Kidney (tissue), 13 donors: ENCODE measurements at regions not wholly inside any gene's neighbourhood (a gene's known extent, or its start where the extent isn't known, plus 50 kb on each side); places are given as distances from the start of the nearest gene placed in this dataset.

ENCODE experiments used
- DNase-seq, 5 donors: peaks; one replicate each; pipeline ENCODE4 v3.0.0-alpha.2; 2013 to 2020
- FAIRE-seq: peaks from 2 replicates; lab custom pipeline; 2012; peaks lifted over from hg19 to GRCh38; lab: Jason Lieb, UNC
- H3K27ac ChIP-seq, 2 donors: one replicate each; pipeline ENCODE4 v1.7.0; 2013; ENCODE audit warnings: low read depth in 2 of 2, low read length in 2 of 2, inconsistent platforms in 1 of 2
- H3K27me3 ChIP-seq: one replicate; pipeline ENCODE4 v1.7.1; 2013; ENCODE audit warnings: low read length, inconsistent platforms; ENCODE audit not compliant: control insufficient read depth, insufficient read depth
- H3K36me3 ChIP-seq, 3 donors: one replicate each; pipeline versions ENCODE4 v1.7.0 to v1.7.1; 2013; ENCODE audit warnings: low read length in 3 of 3, control low read depth in 1 of 3, inconsistent platforms in 1 of 3; ENCODE audit not compliant: insufficient read depth in 3 of 3, control insufficient read depth in 2 of 3
- H3K4me1 ChIP-seq, 3 donors: one replicate each; pipeline versions ENCODE4 v1.7.0 to v1.7.1; 2013; ENCODE audit warnings: low read length in 3 of 3, inconsistent platforms in 1 of 3, low read depth in 1 of 3; ENCODE audit not compliant: control insufficient read depth in 2 of 3, insufficient read depth in 2 of 3
- H3K4me3 ChIP-seq, 3 donors: one replicate each; pipeline versions ENCODE4 v1.7.0 to v1.8.1; 2013; ENCODE audit warnings: low read length in 3 of 3, control low read depth in 1 of 3, inconsistent platforms in 1 of 3
- H3K9ac ChIP-seq, 3 donors: one replicate each; pipeline versions ENCODE4 v1.7.0 to v1.7.1; 2013; ENCODE audit warnings: low read length in 3 of 3, control low read depth in 1 of 3, inconsistent platforms in 1 of 3
- H3K9me3 ChIP-seq, 3 donors: one replicate each; pipeline versions ENCODE4 v1.7.0 to v1.7.1; 2013; ENCODE audit warnings: low read length in 3 of 3, control low read depth in 1 of 3, inconsistent platforms in 1 of 3; ENCODE audit not compliant: control insufficient read depth in 2 of 3, insufficient read depth in 1 of 3
- CTCF ChIP-seq: IDR thresholded peaks from 3 replicates; pipeline ENCODE4 v1.5.1; 2012; ENCODE audit warnings: mild to moderate bottlenecking, moderate library complexity, borderline replicate concordance; ENCODE audit not compliant: insufficient read depth; ENCODE audit errors: extremely low read depth
- intact Hi-C: fragments of 100-400 bp; cut with DNase I; formaldehyde crosslinking; loops from one replicate; pipeline ENCODE4 v1.11.1; 2022
- donor health status: control.
- donor health status: control.
- donor health status: control.
- donor health status: control.
- donor health status: control.
- donor health status: DM: yes; HTN: yes; CAD: no.
- donor health status: Normal renal cell carcinoma (clear cell type).

GRCh38 chr13:63094717-63095116, 1679.1 kb upstream of the PCDH20 start:
- no peaks in the 10 kb centered on the region for H3K4me1 ChIP-seq
- no peaks in the 10 kb centered on the region for H3K9me3 ChIP-seq
- no peak overlapping the region for H3K4me3 ChIP-seq
- intact Hi-C loops, result no loop called here
- TF ChIP-seq CTCF, result no peak
- H3K27me3 ChIP-seq, result no peaks in the 10 kb centered on the region
- no peak overlapping the region for H3K9ac ChIP-seq
- DNase-seq, result no peak
- FAIRE-seq, result no peak
- no peaks in the 10 kb centered on the region for H3K36me3 ChIP-seq
- no peak overlapping the region for H3K27ac ChIP-seq

- Histone ChIP-seq H3K36me3 (no peaks in the 10 kb centered on the region), H3K27ac (no peak overlapping the region), H3K27me3 (no peaks in the 10 kb centered on the region), H3K9me3 (no peaks in the 10 kb centered on the region), H3K4me3 (no peak overlapping the region), H3K4me1 (no peaks in the 10 kb centered on the region), H3K9ac (no peak overlapping the region)
- no peak for DNase-seq
- no peak for FAIRE-seq
- no peak for TF ChIP-seq CTCF
- intact Hi-C loops, result no loop called here
Measured at GRCh38 chr13:63093907-63094469, 1678.3 kb upstream of the PCDH20 start.

- Histone ChIP-seq H3K9me3 (no peaks in the 10 kb centered on the region), H3K36me3 (no peaks in the 10 kb centered on the region), H3K9ac (no peak overlapping the region), H3K27me3 (no peaks in the 10 kb centered on the region), H3K27ac (no peak overlapping the region), H3K4me3 (no peak overlapping the region), H3K4me1 (no peaks in the 10 kb centered on the region)
- DNase-seq, result no peak
- intact Hi-C loops, result no loop called here
- FAIRE-seq, result no peak
- TF ChIP-seq CTCF, result no peak
Measured at GRCh38 chr13:63092456-63092855, 1676.8 kb upstream of the PCDH20 start.

GRCh38 chr13:63090524-63090923, 1674.9 kb upstream of the PCDH20 start:
- intact Hi-C loops, result no loop called here
- Histone ChIP-seq H3K27ac (no peak overlapping the region), H3K27me3 (no peaks in the 10 kb centered on the region), H3K9ac (no peak overlapping the region), H3K36me3 (no peaks in the 10 kb centered on the region), H3K4me3 (no peak overlapping the region), H3K4me1 (no peaks in the 10 kb centered on the region), H3K9me3 (no peaks in the 10 kb centered on the region)
- FAIRE-seq, result no peak
- no peak for DNase-seq
- TF ChIP-seq CTCF, result no peak
